ENCODE measurements at regions not wholly inside any gene's neighbourhood (a gene's known extent, or its start where the extent isn't known, plus 50 kb on each side); places are given as distances from the start of the nearest gene placed in this dataset.
"Not testable (repeated sequence)": the region's sequence is repeated elsewhere in the genome, so short reads cannot be mapped to it uniquely, and the experiment has no call there.

- ChIA-PET POLR2A (no interaction called here), CTCF (no interaction called here)
- ATAC-seq (no peak), DNase-seq (no peak)
- Mint-ChIP-seq H3K36me3 (ENCODE audit: low read depth) (no peaks in the 10 kb centered on the region), H3K4me1 (ENCODE audit: low read depth) (no peaks in the 10 kb centered on the region), H3K4me3 (no peak overlapping the region), H3K9me3 (ENCODE audit: insufficient read depth) (no peaks in the 10 kb centered on the region), H3K27me3 (ENCODE audit: low read depth) (no peaks in the 10 kb centered on the region), H3K27ac (no peak overlapping the region)
Observed at GRCh38 chr12:73629171-73629570, 908.5 kb upstream of the ATXN7L3B start.

GRCh38 chr12:73629893-73630831 is 907.5 kb upstream of the ATXN7L3B start:
- H3K9me3 Mint-ChIP-seq (ENCODE audit: insufficient read depth): no peaks in the 10 kb centered on the region
- DNase-seq (no peak), ATAC-seq (no peak)
- no peaks in the 10 kb centered on the region for H3K4me1 Mint-ChIP-seq (ENCODE audit: low read depth)
- ChIA-PET CTCF (no interaction called here), POLR2A (no interaction called here)
- no peak overlapping the region for H3K4me3 Mint-ChIP-seq
- H3K27ac Mint-ChIP-seq: no peak overlapping the region
- H3K36me3 Mint-ChIP-seq (ENCODE audit: low read depth): no peaks in the 10 kb centered on the region
- no peaks in the 10 kb centered on the region for H3K27me3 Mint-ChIP-seq (ENCODE audit: low read depth)

- no peaks in the 10 kb centered on the region for H3K4me1 Mint-ChIP-seq (ENCODE audit: low read depth)
- H3K9me3 Mint-ChIP-seq (ENCODE audit: insufficient read depth): no peaks in the 10 kb centered on the region
- CTCF ChIA-PET: no interaction called here
- DNase-seq (no peak), ATAC-seq (no peak)
- no peak overlapping the region for H3K27ac Mint-ChIP-seq
- POLR2A ChIA-PET: no interaction called here
- no peaks in the 10 kb centered on the region for H3K27me3 Mint-ChIP-seq (ENCODE audit: low read depth)
- H3K4me3 Mint-ChIP-seq: no peak overlapping the region
- H3K36me3 Mint-ChIP-seq (ENCODE audit: low read depth): no peaks in the 10 kb centered on the region
Observed at GRCh38 chr12:73632191-73632590, 905.4 kb upstream of the ATXN7L3B start.

- Mint-ChIP-seq H3K4me3 (no peak overlapping the region), H3K27me3 (ENCODE audit: low read depth) (no peaks in the 10 kb centered on the region), H3K27ac (no peak overlapping the region), H3K4me1 (ENCODE audit: low read depth) (no peaks in the 10 kb centered on the region), H3K9me3 (ENCODE audit: insufficient read depth) (no peaks in the 10 kb centered on the region), H3K36me3 (ENCODE audit: low read depth) (no peaks in the 10 kb centered on the region)
- DNase-seq (no peak), ATAC-seq (no peak)
- CTCF ChIA-PET: no interaction called here
- POLR2A ChIA-PET: no interaction called here
Observed at GRCh38 chr12:73632661-73633060, 905.0 kb upstream of the ATXN7L3B start.

GRCh38 chr12:73639397-73639796 is 898.2 kb upstream of the ATXN7L3B start:
- ATAC-seq; CTCF ChIA-PET; H3K36me3 Mint-ChIP-seq (ENCODE audit: low read depth): not testable (repeated sequence)

GRCh38 chr12:73656375-73656774 is 881.3 kb upstream of the ATXN7L3B start:
- ChIA-PET CTCF (no interaction called here), POLR2A (interaction anchor here (0.6 kb wide), 1 partner anchor 56 kb away, joined by 3 read pairs; no protein-coding TSS in a partner anchor)
- no peaks in the 10 kb centered on the region for H3K4me1 Mint-ChIP-seq (ENCODE audit: low read depth)

More at GRCh38 chr12:73639397-73639796, 898.2 kb upstream of the ATXN7L3B start:
- H3K4me3 Mint-ChIP-seq; DNase-seq; H3K27ac Mint-ChIP-seq; H3K4me1 Mint-ChIP-seq (ENCODE audit: low read depth); H3K27me3 Mint-ChIP-seq (ENCODE audit: low read depth); POLR2A ChIA-PET: not testable (repeated sequence)
- H3K9me3 Mint-ChIP-seq (ENCODE audit: insufficient read depth): peaks cover 11% of the 10 kb centered on the region

GRCh38 chr12:73659802-73660201 is 877.8 kb upstream of the ATXN7L3B start:
- DNase-seq (no peak), ATAC-seq (no peak)
- ChIA-PET POLR2A (no interaction called here), CTCF (no interaction called here)
- H3K27ac Mint-ChIP-seq: no peak overlapping the region
- no peaks in the 10 kb centered on the region for H3K4me1 Mint-ChIP-seq (ENCODE audit: low read depth)
- H3K27me3 Mint-ChIP-seq (ENCODE audit: low read depth): no peaks in the 10 kb centered on the region
- H3K36me3 Mint-ChIP-seq (ENCODE audit: low read depth): no peaks in the 10 kb centered on the region
- peaks cover 1% of the 10 kb centered on the region for H3K9me3 Mint-ChIP-seq (ENCODE audit: insufficient read depth)
- no peak overlapping the region for H3K4me3 Mint-ChIP-seq

More at GRCh38 chr12:73656375-73656774, 881.3 kb upstream of the ATXN7L3B start:
- no peaks in the 10 kb centered on the region for H3K27me3 Mint-ChIP-seq (ENCODE audit: low read depth)
- ATAC-seq (no peak), DNase-seq (no peak)
- H3K27ac Mint-ChIP-seq: no peak overlapping the region
- no peak overlapping the region for H3K4me3 Mint-ChIP-seq
- peaks cover 11% of the 10 kb centered on the region for H3K9me3 Mint-ChIP-seq (ENCODE audit: insufficient read depth)
- no peaks in the 10 kb centered on the region for H3K36me3 Mint-ChIP-seq (ENCODE audit: low read depth)

- Mint-ChIP-seq H3K36me3 (ENCODE audit: low read depth) (no peaks in the 10 kb centered on the region), H3K27ac (no peak overlapping the region), H3K9me3 (ENCODE audit: insufficient read depth) (no peaks in the 10 kb centered on the region), H3K27me3 (ENCODE audit: low read depth) (no peaks in the 10 kb centered on the region), H3K4me3 (no peak overlapping the region), H3K4me1 (ENCODE audit: low read depth) (no peaks in the 10 kb centered on the region)
- ChIA-PET POLR2A (no interaction called here), CTCF (no interaction called here)
- ATAC-seq: no peak
- DNase-seq: no peak
Observed at GRCh38 chr12:73665193-73665592, 872.4 kb upstream of the ATXN7L3B start.

- POLR2A ChIA-PET; CTCF ChIA-PET; H3K36me3 Mint-ChIP-seq (ENCODE audit: low read depth); ATAC-seq; H3K4me3 Mint-ChIP-seq; H3K27me3 Mint-ChIP-seq (ENCODE audit: low read depth); H3K4me1 Mint-ChIP-seq (ENCODE audit: low read depth); H3K27ac Mint-ChIP-seq; DNase-seq: not testable (repeated sequence)
- peaks cover 16% of the 10 kb centered on the region for H3K9me3 Mint-ChIP-seq (ENCODE audit: insufficient read depth)
Observed at GRCh38 chr12:73671550-73671949, 866.1 kb upstream of the ATXN7L3B start.

GRCh38 chr12:73677520-73678291 is 859.9 kb upstream of the ATXN7L3B start:
- ChIA-PET POLR2A (no interaction called here), CTCF (no interaction called here)
- DNase-seq (no peak), ATAC-seq (no peak)
- H3K27me3 Mint-ChIP-seq (ENCODE audit: low read depth): no peaks in the 10 kb centered on the region
- H3K27ac Mint-ChIP-seq: no peak overlapping the region
- no peaks in the 10 kb centered on the region for H3K36me3 Mint-ChIP-seq (ENCODE audit: low read depth)
- no peaks in the 10 kb centered on the region for H3K4me1 Mint-ChIP-seq (ENCODE audit: low read depth)
- H3K4me3 Mint-ChIP-seq: no peak overlapping the region
- H3K9me3 Mint-ChIP-seq (ENCODE audit: insufficient read depth): peaks cover 14% of the 10 kb centered on the region

GRCh38 chr12:73678335-73678734 is 859.3 kb upstream of the ATXN7L3B start:
- Mint-ChIP-seq H3K9me3 (ENCODE audit: insufficient read depth) (peaks cover 14% of the 10 kb centered on the region), H3K4me1 (ENCODE audit: low read depth) (no peaks in the 10 kb centered on the region), H3K27me3 (ENCODE audit: low read depth) (no peaks in the 10 kb centered on the region), H3K36me3 (ENCODE audit: low read depth) (no peaks in the 10 kb centered on the region), H3K4me3 (no peak overlapping the region), H3K27ac (no peak overlapping the region)
- DNase-seq: no peak
- POLR2A ChIA-PET: no interaction called here
- no peak for ATAC-seq
- CTCF ChIA-PET: no interaction called here

- peaks cover 4% of the 10 kb centered on the region for H3K9me3 Mint-ChIP-seq (ENCODE audit: insufficient read depth)
- H3K27me3 Mint-ChIP-seq (ENCODE audit: low read depth): no peaks in the 10 kb centered on the region
- POLR2A ChIA-PET: no interaction called here
- no peak for ATAC-seq
- DNase-seq: no peak
- CTCF ChIA-PET: no interaction called here
- no peak overlapping the region for H3K27ac Mint-ChIP-seq
- H3K36me3 Mint-ChIP-seq (ENCODE audit: low read depth): no peaks in the 10 kb centered on the region
- H3K4me3 Mint-ChIP-seq: no peak overlapping the region
- no peaks in the 10 kb centered on the region for H3K4me1 Mint-ChIP-seq (ENCODE audit: low read depth)
Observed at GRCh38 chr12:73699318-73699717, 838.3 kb upstream of the ATXN7L3B start.

Data from activated CD8-positive, alpha-beta T cell treated with anti-CD3 and anti-CD28 coated beads, Interleukin-2, amount 10 ng/mL, durations not matched to agents 7 days and 5 days (primary cell).